ENCODE measurements at regions not wholly inside any gene's neighbourhood (a gene's known extent, or its start where the extent isn't known, plus 50 kb on each side); places are given as distances from the start of the nearest gene placed in this dataset.

- Histone ChIP-seq H3K36me3 (replicated peaks; ENCODE audit: insufficient read depth, low read depth) (no peaks in the 10 kb centered on the region), H3K79me2 (no peaks in the 10 kb centered on the region), H3K4me3 (no peak overlapping the region), H3K4me2 (no peak overlapping the region), H2AFZ (no peak overlapping the region), H3K9me2 (replicated peaks; ENCODE audit: insufficient read depth) (no peaks in the 10 kb centered on the region), H3K27me3 (no peaks in the 10 kb centered on the region), H3K4me1 (ENCODE audit: insufficient read depth) (no peaks in the 10 kb centered on the region), H4K20me1 (ENCODE audit: insufficient read depth, poor library complexity, severe bottlenecking) (no peaks in the 10 kb centered on the region), H3K9me3 (ENCODE audit: low read depth) (no peaks in the 10 kb centered on the region), H3K27ac (no peak overlapping the region)
- no peak for TF ChIP-seq EZH2phosphoT487 (IDR thresholded peaks at IDR 0.05; ENCODE audit: low read depth, severe bottlenecking, unreplicated experiment)
- TF ChIP-seq EZH2 (IDR thresholded peaks at IDR 0.05; ENCODE audit: borderline replicate concordance): no peak
- TF ChIP-seq CTCF (IDR thresholded peaks at IDR 0.05; ENCODE audit: poor library complexity): no peak
- 75% methylated on average over 3 of the region's 3 CpGs for WGBS (ENCODE audit: low lambda C conversion rate, missing lambda C conversion rate)
- DNase-seq (ENCODE audit: low spot score): no peak
Observed at GRCh38 chr6:88359530-88360202, 193.5 kb upstream of the CNR1 start.

- Histone ChIP-seq H2AFZ (no peak overlapping the region), H3K27ac (no peak overlapping the region)
Observed at GRCh38 chr6:88358846-88359245, 192.7 kb upstream of the CNR1 start.

GRCh38 chr6:88349511-88349910, 183.4 kb upstream of the CNR1 start:
- no peaks in the 10 kb centered on the region for H3K27me3 ChIP-seq
- no peaks in the 10 kb centered on the region for H3K9me2 ChIP-seq (replicated peaks; ENCODE audit: insufficient read depth)
- H3K9me3 ChIP-seq (ENCODE audit: low read depth): no peaks in the 10 kb centered on the region
- TF ChIP-seq EZH2phosphoT487 (IDR thresholded peaks at IDR 0.05; ENCODE audit: low read depth, severe bottlenecking, unreplicated experiment): no peak
- TF ChIP-seq EZH2 (IDR thresholded peaks at IDR 0.05; ENCODE audit: borderline replicate concordance): no peak
- no peak for TF ChIP-seq CTCF (IDR thresholded peaks at IDR 0.05; ENCODE audit: poor library complexity)
- H3K36me3 ChIP-seq (replicated peaks; ENCODE audit: insufficient read depth, low read depth): no peaks in the 10 kb centered on the region
- no peaks in the 10 kb centered on the region for H3K4me1 ChIP-seq (ENCODE audit: insufficient read depth)
- H3K27ac ChIP-seq: no peak overlapping the region
- 76% methylated on average over 1 of the region's 1 CpG for WGBS (ENCODE audit: low lambda C conversion rate, missing lambda C conversion rate)
- no peaks in the 10 kb centered on the region for H4K20me1 ChIP-seq (ENCODE audit: insufficient read depth, poor library complexity, severe bottlenecking)
- DNase-seq (ENCODE audit: low spot score): no peak
- H3K4me2 ChIP-seq: no peak overlapping the region
- no peak overlapping the region for H2AFZ ChIP-seq
- H3K79me2 ChIP-seq: no peaks in the 10 kb centered on the region
- no peak overlapping the region for H3K4me3 ChIP-seq

More at GRCh38 chr6:88358846-88359245, 192.7 kb upstream of the CNR1 start:
- no peaks in the 10 kb centered on the region for H4K20me1 ChIP-seq (ENCODE audit: insufficient read depth, poor library complexity, severe bottlenecking)
- H3K36me3 ChIP-seq (replicated peaks; ENCODE audit: insufficient read depth, low read depth): no peaks in the 10 kb centered on the region
- no peak for TF ChIP-seq CTCF (IDR thresholded peaks at IDR 0.05; ENCODE audit: poor library complexity)
- no peak for TF ChIP-seq EZH2phosphoT487 (IDR thresholded peaks at IDR 0.05; ENCODE audit: low read depth, severe bottlenecking, unreplicated experiment)
- TF ChIP-seq EZH2 (IDR thresholded peaks at IDR 0.05; ENCODE audit: borderline replicate concordance): no peak
- H3K4me3 ChIP-seq: no peak overlapping the region
- DNase-seq (ENCODE audit: low spot score): no peak
- H3K4me2 ChIP-seq: no peak overlapping the region
- H3K9me3 ChIP-seq (ENCODE audit: low read depth): no peaks in the 10 kb centered on the region
- H3K27me3 ChIP-seq: no peaks in the 10 kb centered on the region
- no peaks in the 10 kb centered on the region for H3K9me2 ChIP-seq (replicated peaks; ENCODE audit: insufficient read depth)
- H3K4me1 ChIP-seq (ENCODE audit: insufficient read depth): no peaks in the 10 kb centered on the region
- no peaks in the 10 kb centered on the region for H3K79me2 ChIP-seq
